ENCODE measurements at regions not wholly inside any gene's neighbourhood (a gene's known extent, or its start where the extent isn't known, plus 50 kb on each side); places are given as distances from the start of the nearest gene placed in this dataset.

GRCh38 chr11:134921938-134922337 lies 509.9 kb upstream of the B3GAT1 start:
- Mint-ChIP-seq H3K27ac (no peak overlapping the region), H3K9me3 (peaks cover 26% of the 10 kb centered on the region), H3K4me3 (no peak overlapping the region), H3K36me3 (0 out of 2 replicates have a peak, but pooled peaks cover 2% of the 10 kb centered on the region), H3K27me3 (ENCODE audit: low read depth) (no peaks in the 10 kb centered on the region; the same call in 1 of the 2 replicates), H3K4me1 (no peaks in the 10 kb centered on the region)
- TF ChIP-seq IRF1 (CRISPR knock-in tag; IDR thresholded peaks at IDR 0.05) (no peak), NFE2L1 (CRISPR knock-in tag; IDR thresholded peaks at IDR 0.05) (no peak), FOXP4 (CRISPR knock-in tag; IDR thresholded peaks at IDR 0.05) (no peak), NR3C1 (CRISPR knock-in tag; conservative IDR thresholded peaks at IDR 0.05; ENCODE audit: low read depth) (no peak), AR (CRISPR knock-in tag; IDR thresholded peaks at IDR 0.05) (no peak), NFYB (CRISPR knock-in tag; conservative IDR thresholded peaks at IDR 0.05; ENCODE audit: low read depth) (no peak), TEAD4 (CRISPR knock-in tag; IDR thresholded peaks at IDR 0.05) (no peak), KAT7 (CRISPR knock-in tag; IDR thresholded peaks at IDR 0.05; ENCODE audit: borderline replicate concordance) (no peak), ZNF425 (CRISPR knock-in tag; conservative IDR thresholded peaks at IDR 0.05) (no peak), NFATC4 (CRISPR knock-in tag; IDR thresholded peaks at IDR 0.05) (no peak), RELA (CRISPR knock-in tag; IDR thresholded peaks at IDR 0.05; ENCODE audit: borderline replicate concordance) (no peak), ESRRA (CRISPR knock-in tag; IDR thresholded peaks at IDR 0.05; ENCODE audit: borderline replicate concordance) (no peak), HMGXB4 (CRISPR knock-in tag; IDR thresholded peaks at IDR 0.05) (no peak), CDX4 (CRISPR knock-in tag; IDR thresholded peaks at IDR 0.05; ENCODE audit: borderline replicate concordance) (no peak)
- ATAC-seq (no peak), DNase-seq (ENCODE audit: low spot score) (no peak)
- CTCF ChIA-PET, result no interaction called here
- POLR2A ChIA-PET, result no interaction called here

Data from WTC11 (cell line).